Uterus (tissue), 3 donors: ENCODE measurements at regions not wholly inside any gene's neighbourhood (a gene's known extent, or its start where the extent isn't known, plus 50 kb on each side); places are given as distances from the start of the nearest gene placed in this dataset.
A peak's percentile ranks its signal among the peaks of the same experiment; 100 is the strongest.

Experiments
- DNase-seq, 2 donors: peaks; one replicate each; pipeline ENCODE4 v3.0.0-alpha.2; 2019 to 2020
- H3K27ac ChIP-seq, 2 donors: fragments of 200-600 bp; sonication (generic); 1 replicate in 1 of 2; 2 replicates in 1 of 2; pipeline ENCODE4 v1.5.1; 2016 to 2018
- H3K27me3 ChIP-seq, 2 donors: fragments of 200-600 bp; sonication (generic); one replicate each; pipeline ENCODE4 v1.5.1; 2018 to 2019; ENCODE audit warnings: control low read depth in 1 of 2
- H3K36me3 ChIP-seq, 2 donors: fragments of 200-600 bp; sonication (generic); one replicate each; pipeline ENCODE4 v1.5.1; 2019; ENCODE audit warnings: control low read depth in 1 of 2
- H3K4me1 ChIP-seq, 2 donors: fragments of 200-600 bp; sonication (generic); one replicate each; pipeline ENCODE4 v1.5.1; 2018 to 2019; ENCODE audit warnings: control low read depth in 1 of 2
- H3K4me3 ChIP-seq, 2 donors: fragments of 200-600 bp; sonication (generic); 1 replicate in 1 of 2; 2 replicates in 1 of 2; pipeline ENCODE4 v1.5.1; 2018 to 2019; ENCODE audit warnings: mild to moderate bottlenecking in 1 of 2
- H3K9me3 ChIP-seq, 2 donors: fragments of 200-600 bp; sonication (generic); one replicate each; pipeline ENCODE4 v1.5.1; 2019; ENCODE audit warnings: control low read depth in 1 of 2
- POLR2A ChIP-seq, 2 donors: fragments of 450-650 bp; IDR thresholded peaks; one replicate each; pipeline ENCODE4 v1.6.1; 2016; ENCODE audit warnings: antibody characterized with exemption in 2 of 2, mild to moderate bottlenecking in 1 of 2, moderate library complexity in 1 of 2
- intact Hi-C: fragments of 100-400 bp; cut with DNase I; formaldehyde crosslinking; loops from one replicate; pipeline ENCODE4 v1.15.1; 2023; ENCODE audit warnings: low total_unique reads
- TF ChIP-seq, protein P1 (sequence below), 4 experiments: fragments of 200-600 bp in 2 of 4; fragments of 450-650 bp in 2 of 4; sonication (generic) in 2 of 4; IDR thresholded peaks; one replicate each; pipeline ENCODE4 v1.5.1; 2016 to 2019; ENCODE audit warnings: antibody characterized with exemption in 4 of 4, mild to moderate bottlenecking in 2 of 4, moderate library complexity in 1 of 4
- donor health status: DM: yes; HTN: yes; CAD: no.

- intact Hi-C loops: no loop called here
- no peak for DNase-seq
- TF ChIP-seq, protein P1, sequence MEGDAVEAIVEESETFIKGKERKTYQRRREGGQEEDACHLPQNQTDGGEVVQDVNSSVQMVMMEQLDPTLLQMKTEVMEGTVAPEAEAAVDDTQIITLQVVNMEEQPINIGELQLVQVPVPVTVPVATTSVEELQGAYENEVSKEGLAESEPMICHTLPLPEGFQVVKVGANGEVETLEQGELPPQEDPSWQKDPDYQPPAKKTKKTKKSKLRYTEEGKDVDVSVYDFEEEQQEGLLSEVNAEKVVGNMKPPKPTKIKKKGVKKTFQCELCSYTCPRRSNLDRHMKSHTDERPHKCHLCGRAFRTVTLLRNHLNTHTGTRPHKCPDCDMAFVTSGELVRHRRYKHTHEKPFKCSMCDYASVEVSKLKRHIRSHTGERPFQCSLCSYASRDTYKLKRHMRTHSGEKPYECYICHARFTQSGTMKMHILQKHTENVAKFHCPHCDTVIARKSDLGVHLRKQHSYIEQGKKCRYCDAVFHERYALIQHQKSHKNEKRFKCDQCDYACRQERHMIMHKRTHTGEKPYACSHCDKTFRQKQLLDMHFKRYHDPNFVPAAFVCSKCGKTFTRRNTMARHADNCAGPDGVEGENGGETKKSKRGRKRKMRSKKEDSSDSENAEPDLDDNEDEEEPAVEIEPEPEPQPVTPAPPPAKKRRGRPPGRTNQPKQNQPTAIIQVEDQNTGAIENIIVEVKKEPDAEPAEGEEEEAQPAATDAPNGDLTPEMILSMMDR (IDR thresholded peaks at IDR 0.05): no peak
- TF ChIP-seq POLR2A (IDR thresholded peaks at IDR 0.05): no peak
These were observed 298.6 kb upstream of the PMFBP1 start for GRCh38 chr16:72470541-72470940.

GRCh38 chr16:72469932-72470331 is 298.0 kb upstream of the PMFBP1 start:
- no peak for TF ChIP-seq POLR2A (IDR thresholded peaks at IDR 0.05)
- TF ChIP-seq, protein P1 (IDR thresholded peaks at IDR 0.05): no peak
- Histone ChIP-seq H3K4me3 (no peak overlapping the region), H3K9me3 (no peaks in the 10 kb centered on the region), H3K4me1 (no peaks in the 10 kb centered on the region), H3K36me3 (no peaks in the 10 kb centered on the region), H3K27me3 (no peaks in the 10 kb centered on the region), H3K27ac (no peak overlapping the region)
- intact Hi-C loops: no loop called here
- no peak for DNase-seq

More at GRCh38 chr16:72470541-72470940, 298.6 kb upstream of the PMFBP1 start:
- no peak overlapping the region for H3K4me3 ChIP-seq
- H3K36me3 ChIP-seq: no peaks in the 10 kb centered on the region
- no peaks in the 10 kb centered on the region for H3K9me3 ChIP-seq
- no peaks in the 10 kb centered on the region for H3K4me1 ChIP-seq
- no peaks in the 10 kb centered on the region for H3K27me3 ChIP-seq
- no peak overlapping the region for H3K27ac ChIP-seq

GRCh38 chr16:72468582-72468981 is 296.6 kb upstream of the PMFBP1 start:
- H3K4me1 ChIP-seq: no peaks in the 10 kb centered on the region
- intact Hi-C loops: no loop called here
- DNase-seq: no peak
- H3K9me3 ChIP-seq: no peaks in the 10 kb centered on the region
- TF ChIP-seq POLR2A (IDR thresholded peaks at IDR 0.05): no peak
- TF ChIP-seq, protein P1 (IDR thresholded peaks at IDR 0.05): no peak
- no peaks in the 10 kb centered on the region for H3K27me3 ChIP-seq
- H3K4me3 ChIP-seq: no peak overlapping the region
- H3K36me3 ChIP-seq: no peaks in the 10 kb centered on the region
- no peak overlapping the region for H3K27ac ChIP-seq

DNA sequence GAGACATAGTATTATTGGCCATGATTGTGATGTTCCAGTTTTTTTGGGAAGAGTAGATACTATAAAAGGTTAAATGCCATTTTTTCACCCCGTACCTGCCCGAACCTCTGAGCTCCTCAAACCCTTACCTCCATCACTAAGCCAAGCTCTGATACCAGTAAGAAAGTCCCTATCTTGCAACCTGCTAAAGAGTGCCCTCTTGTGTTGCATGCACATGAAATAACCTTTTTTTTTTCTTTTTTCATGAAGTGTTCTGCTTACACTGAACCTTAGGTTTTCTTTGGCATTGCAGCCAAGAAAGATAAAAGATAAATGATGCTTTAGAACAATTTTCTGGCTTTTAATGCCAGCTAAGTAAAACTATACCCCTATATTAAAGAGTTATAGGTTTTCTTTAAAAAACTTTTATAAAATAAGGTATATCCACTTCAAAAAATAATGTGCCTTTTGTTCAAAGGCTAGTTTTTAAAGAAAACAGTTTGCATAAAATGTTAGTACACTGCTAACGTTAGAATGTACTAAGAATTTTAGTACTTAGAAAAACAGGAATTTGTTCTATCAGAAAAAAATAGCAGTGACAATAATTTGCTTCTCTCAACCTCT is 295.3 kb upstream of the PMFBP1 start:
- no peak for DNase-seq
- Histone ChIP-seq H3K4me1 (no peaks in the 10 kb centered on the region), H3K4me3 (no peak overlapping the region), H3K27me3 (no peaks in the 10 kb centered on the region), H3K36me3 (no peaks in the 10 kb centered on the region), H3K9me3 (no peaks in the 10 kb centered on the region), H3K27ac (no peak overlapping the region)
- no peak for TF ChIP-seq POLR2A (IDR thresholded peaks at IDR 0.05)
- TF ChIP-seq, protein P1 (IDR thresholded peaks at IDR 0.05): peak in 2 of 4 experiments; percentile 5 to 7
- intact Hi-C loops: no loop called here

DNA sequence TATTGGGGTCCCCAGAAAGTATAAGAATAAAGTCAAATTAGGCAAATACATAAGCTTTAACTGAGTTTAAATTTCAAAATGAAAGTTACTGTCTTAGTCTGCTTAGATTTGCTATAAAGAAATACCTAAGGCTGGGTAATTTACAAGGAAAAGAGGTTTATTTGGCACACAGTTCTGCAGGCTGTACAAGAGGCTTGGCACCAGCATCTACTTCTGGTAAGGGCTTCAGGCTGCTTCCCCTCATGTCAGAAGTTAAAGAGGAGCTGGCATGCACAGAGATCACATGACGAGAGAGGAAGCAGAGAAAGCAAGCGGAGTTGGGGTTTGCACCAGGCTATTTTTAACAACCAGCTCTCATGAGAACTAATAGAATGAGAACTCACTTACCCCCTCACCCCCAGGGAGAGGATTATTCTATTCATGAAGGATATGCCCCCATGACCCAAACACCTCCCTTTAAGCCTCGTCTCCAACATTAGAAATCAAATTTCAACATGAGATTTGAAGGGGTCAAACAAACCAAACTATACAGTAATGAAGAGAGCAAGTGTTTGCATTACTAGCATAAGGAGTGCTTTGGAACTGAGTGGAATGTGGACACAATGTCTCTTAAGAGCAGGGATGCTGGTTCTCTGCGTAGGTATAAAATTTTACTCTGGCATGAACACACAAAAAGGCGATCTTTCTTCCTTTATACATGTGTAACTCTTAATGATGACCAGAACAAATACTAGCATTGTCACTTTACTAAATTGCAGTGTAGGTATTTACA is 292.8 kb upstream of the PMFBP1 start:
- Histone ChIP-seq H3K27me3 (no peaks in the 10 kb centered on the region), H3K4me1 (no peaks in the 10 kb centered on the region), H3K27ac (no peak overlapping the region), H3K4me3 (no peak overlapping the region), H3K36me3 (no peaks in the 10 kb centered on the region), H3K9me3 (no peaks in the 10 kb centered on the region)
- DNase-seq: no peak
- no peak for TF ChIP-seq POLR2A (IDR thresholded peaks at IDR 0.05)
- TF ChIP-seq, protein P1 (IDR thresholded peaks at IDR 0.05): no peak
- intact Hi-C loops: no loop called here
